Ovary (tissue), 3 donors: ENCODE measurements at regions not wholly inside any gene's neighbourhood (a gene's known extent, or its start where the extent isn't known, plus 50 kb on each side); places are given as distances from the start of the nearest gene placed in this dataset.
"Not testable (repeated sequence)": the region's sequence is repeated elsewhere in the genome, so short reads cannot be mapped to it uniquely, and the experiment has no call there.

ENCODE experiments used
- EP300 ChIP-seq: sonication (generic); formaldehyde crosslinking; IDR thresholded peaks from one replicate; pipeline ENCODE4 v1.6.1; 2017; ENCODE audit warnings: antibody characterized with exemption
- TF ChIP-seq, protein P1 (sequence below), 3 donors: fragments of 450-650 bp in 2 of 3; fragments of 200-600 bp in 1 of 3; IDR thresholded peaks; one replicate each; pipeline versions ENCODE4 v1.5.1 to v1.8.0; 2016 to 2022; ENCODE audit warnings: antibody characterized with exemption in 3 of 3, mild to moderate bottlenecking in 1 of 3
- donor health status: DM: no; HTN: no; CAD: no.

GRCh38 chr6:168850027-168850736, 403.5 kb downstream of the THBS2 start:
- not testable (repeated sequence) for TF ChIP-seq EP300
- TF ChIP-seq, protein P1, sequence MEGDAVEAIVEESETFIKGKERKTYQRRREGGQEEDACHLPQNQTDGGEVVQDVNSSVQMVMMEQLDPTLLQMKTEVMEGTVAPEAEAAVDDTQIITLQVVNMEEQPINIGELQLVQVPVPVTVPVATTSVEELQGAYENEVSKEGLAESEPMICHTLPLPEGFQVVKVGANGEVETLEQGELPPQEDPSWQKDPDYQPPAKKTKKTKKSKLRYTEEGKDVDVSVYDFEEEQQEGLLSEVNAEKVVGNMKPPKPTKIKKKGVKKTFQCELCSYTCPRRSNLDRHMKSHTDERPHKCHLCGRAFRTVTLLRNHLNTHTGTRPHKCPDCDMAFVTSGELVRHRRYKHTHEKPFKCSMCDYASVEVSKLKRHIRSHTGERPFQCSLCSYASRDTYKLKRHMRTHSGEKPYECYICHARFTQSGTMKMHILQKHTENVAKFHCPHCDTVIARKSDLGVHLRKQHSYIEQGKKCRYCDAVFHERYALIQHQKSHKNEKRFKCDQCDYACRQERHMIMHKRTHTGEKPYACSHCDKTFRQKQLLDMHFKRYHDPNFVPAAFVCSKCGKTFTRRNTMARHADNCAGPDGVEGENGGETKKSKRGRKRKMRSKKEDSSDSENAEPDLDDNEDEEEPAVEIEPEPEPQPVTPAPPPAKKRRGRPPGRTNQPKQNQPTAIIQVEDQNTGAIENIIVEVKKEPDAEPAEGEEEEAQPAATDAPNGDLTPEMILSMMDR (IDR thresholded peaks at IDR 0.05): not testable (repeated sequence)
